Mammary epithelial cell (primary cell): ENCODE measurements at regions not wholly inside any gene's neighbourhood (a gene's known extent, or its start where the extent isn't known, plus 50 kb on each side); places are given as distances from the start of the nearest gene placed in this dataset.

Experiments used
- CTCF ChIP-seq, 2 donors: IDR thresholded peaks in 1 of 2; conservative IDR thresholded peaks in 1 of 2; 2 replicates each; pipeline ENCODE4 v1.5.1; 2011 to 2012; ENCODE audit warnings: inconsistent platforms in 2 of 2, low read length in 2 of 2, mild to moderate bottlenecking in 2 of 2, control low read depth in 1 of 2, low read depth in 1 of 2; ENCODE audit not compliant: insufficient read depth in 1 of 2; ENCODE audit errors: extremely low read depth in 1 of 2
- EZH2 ChIP-seq: IDR thresholded peaks from 2 replicates; pipeline ENCODE4 v1.6.1; 2012; ENCODE audit warnings: low read length, inconsistent platforms, borderline replicate concordance

GRCh38 chr1:228814176-228814575 lies 78.9 kb downstream of the RHOU start:
- TF ChIP-seq EZH2, result no peak
- no peak for TF ChIP-seq CTCF (conservative IDR thresholded peaks at IDR 0.05 in 1 of 2, IDR thresholded peaks at IDR 0.05 in 1 of 2; ENCODE audit: extremely low read depth in 1 of 2, insufficient read depth in 1 of 2, low read depth in 1 of 2, low read length in 2 of 2)
